Activated gamma-delta T cell treated with Interleukin-2 at 50 U/mL for 16 hours (primary cell): ENCODE measurements at regions not wholly inside any gene's neighbourhood (a gene's known extent, or its start where the extent isn't known, plus 50 kb on each side); places are given as distances from the start of the nearest gene placed in this dataset.
"Not testable (repeated sequence)": the region's sequence is repeated elsewhere in the genome, so short reads cannot be mapped to it uniquely, and the experiment has no call there.

Experiments
- DNase-seq: peaks from one replicate; pipeline ENCODE4 v3.0.0-alpha.2; 2020

DNA sequence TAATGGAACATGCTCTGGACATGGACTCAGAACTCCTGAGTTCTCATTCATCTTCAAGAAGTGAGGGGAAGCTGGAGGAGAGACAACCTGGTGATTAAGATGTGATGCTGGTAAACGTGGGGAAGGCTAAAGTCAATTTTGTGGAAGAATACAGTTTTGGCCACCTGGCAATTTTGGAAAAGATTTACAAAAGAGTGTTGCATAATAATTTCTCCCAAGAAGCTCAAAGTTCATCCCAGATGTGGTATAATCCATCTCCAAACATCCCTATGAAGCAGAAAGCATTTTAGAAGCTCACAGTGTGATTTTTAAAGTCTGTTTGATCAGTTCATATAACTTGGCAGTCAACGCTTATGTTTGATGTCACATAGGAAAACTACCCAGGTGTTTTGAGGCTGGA, 208.7 kb downstream of the LMX1A start:
- no peak for DNase-seq

DNA sequence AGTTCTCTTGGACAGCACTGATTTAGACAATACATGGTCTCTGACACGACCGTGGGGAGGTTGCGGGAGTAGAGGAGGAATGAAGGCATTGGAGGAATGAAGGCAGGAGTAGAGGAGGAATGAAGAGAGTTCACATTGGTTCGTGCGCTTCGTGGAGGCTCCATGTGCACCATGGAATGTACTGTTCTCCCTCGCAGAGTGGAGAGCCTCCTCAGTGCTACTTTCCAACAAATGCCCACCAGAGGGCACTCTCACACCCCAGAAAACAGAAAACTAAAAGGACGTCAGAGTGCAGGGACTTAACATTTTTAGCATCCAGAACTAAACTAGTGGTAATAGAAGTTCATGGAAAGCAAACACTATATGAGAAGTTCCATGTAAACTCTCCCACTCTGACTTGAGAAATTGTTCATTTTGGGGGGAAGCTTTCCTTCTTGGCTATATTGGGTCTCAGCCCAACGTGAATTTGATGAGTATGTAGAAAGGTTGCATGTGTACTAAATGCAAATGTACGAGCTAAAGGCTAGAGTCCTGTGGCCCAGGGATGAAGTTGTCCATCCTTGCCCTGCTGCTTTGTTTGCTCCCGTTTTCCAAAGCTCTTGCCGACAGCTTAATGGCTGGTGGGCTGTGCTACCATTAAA, 211.6 kb downstream of the LMX1A start:
- peak; percentile 6 for DNase-seq

DNA sequence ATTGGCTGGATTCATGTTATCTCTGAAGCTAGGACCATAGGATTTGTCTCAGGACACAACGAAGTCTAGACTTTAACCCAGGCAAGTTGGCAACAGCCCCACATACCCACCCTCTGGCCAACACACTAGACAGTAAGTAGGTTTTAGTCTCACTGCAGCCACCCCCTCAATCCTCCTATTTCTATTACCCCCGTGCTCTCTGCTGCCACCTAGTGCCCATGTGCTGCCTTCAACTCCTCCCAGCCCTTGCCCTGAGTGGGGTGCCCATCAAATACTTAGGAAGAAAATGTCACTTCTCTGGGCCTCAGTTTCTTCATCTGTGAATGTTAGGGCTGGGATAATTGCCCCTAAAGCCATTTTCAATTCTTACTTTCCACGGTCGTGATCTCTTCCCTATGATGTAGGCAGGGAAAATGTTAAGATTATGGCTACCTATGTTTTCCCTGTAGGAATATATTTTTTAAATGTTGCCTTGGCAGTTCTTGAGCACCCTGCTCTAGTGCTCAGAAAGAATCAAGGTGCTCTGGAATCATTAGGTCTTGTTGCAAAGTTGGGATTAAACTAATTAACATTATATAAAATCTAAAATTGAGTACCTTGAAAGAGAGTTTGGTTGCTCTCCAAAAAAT, 213.0 kb downstream of the LMX1A start:
- no peak for DNase-seq

- DNase-seq: no peak
Observed at GRCh38 chr1:165138960-165139359, 217.6 kb downstream of the LMX1A start.

DNA sequence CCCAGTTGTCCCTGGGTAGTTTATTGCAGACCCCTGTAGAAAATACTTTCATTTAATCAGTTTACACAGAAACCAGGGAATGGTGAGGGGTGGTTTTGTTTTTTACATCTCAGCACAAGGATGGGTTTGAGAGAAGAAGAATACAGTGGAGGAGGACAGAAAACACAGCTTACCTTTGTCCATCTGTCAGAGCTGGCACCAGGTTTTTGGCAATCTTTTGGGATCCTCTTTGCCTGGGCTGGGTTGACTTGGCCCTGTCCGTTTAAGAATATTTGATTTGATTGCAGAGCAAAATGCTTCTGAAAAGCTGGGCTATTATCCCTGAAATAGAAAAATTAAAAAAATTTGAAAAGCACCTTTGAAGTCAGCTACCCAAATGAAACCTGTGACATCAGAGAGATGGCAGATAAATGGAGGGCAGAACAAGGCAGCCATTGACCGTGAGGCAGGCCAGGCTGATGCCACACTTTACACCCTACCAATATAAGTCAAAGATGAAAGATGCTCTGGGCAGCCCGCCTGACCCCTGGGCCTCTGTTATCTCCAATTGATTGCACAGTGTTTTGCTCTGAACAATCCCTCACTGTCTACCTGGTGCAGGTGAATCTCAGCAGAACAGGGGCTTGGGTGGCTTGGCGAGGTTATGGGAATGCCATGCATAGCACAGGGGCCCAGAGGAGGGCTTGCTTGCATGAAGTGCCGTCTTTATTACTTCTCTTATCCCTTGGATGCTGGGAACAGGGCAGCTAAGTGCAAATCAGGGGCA, 218.8 kb downstream of the LMX1A start:
- DNase-seq: no peak

DNA sequence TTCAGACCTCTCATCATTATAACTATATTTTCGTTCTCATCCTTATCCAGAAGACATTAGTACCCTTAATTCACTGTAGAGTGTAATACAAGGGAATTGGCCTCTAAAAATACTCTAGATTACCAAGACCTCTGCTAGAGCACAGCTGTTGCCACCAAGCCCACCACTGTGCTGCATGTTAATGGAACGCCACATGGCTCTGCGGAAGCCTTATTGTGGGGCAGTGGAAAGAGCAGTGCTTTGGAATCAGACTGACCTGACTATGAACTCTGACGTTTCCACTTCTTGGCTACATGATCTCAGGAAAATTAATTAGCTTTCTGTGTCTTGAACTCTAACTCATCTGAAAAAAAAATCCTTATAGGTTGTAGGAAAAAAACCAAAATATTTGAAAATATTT, 222.1 kb downstream of the LMX1A start:
- no peak for DNase-seq

GRCh38 chr1:165129568-165130164, 226.8 kb downstream of the LMX1A start:
- DNase-seq: no peak

- DNase-seq: no peak
Observed at GRCh38 chr1:165124772-165125171, 231.7 kb downstream of the LMX1A start.

GRCh38 chr1:165119086-165119485, 237.4 kb downstream of the LMX1A start:
- DNase-seq: no peak

- DNase-seq: no peak
Observed at GRCh38 chr1:165117482-165117881, 239.0 kb downstream of the LMX1A start.

- no peak for DNase-seq
Observed at GRCh38 chr1:165116732-165117131, 239.8 kb downstream of the LMX1A start.

GRCh38 chr1:165116171-165116570, 240.3 kb downstream of the LMX1A start:
- DNase-seq: no peak

- no peak for DNase-seq
Observed at GRCh38 chr1:165114889-165115285, 241.6 kb downstream of the LMX1A start.

- no peak for DNase-seq
Observed at GRCh38 chr1:165114022-165114888, 242.3 kb downstream of the LMX1A start.

DNA sequence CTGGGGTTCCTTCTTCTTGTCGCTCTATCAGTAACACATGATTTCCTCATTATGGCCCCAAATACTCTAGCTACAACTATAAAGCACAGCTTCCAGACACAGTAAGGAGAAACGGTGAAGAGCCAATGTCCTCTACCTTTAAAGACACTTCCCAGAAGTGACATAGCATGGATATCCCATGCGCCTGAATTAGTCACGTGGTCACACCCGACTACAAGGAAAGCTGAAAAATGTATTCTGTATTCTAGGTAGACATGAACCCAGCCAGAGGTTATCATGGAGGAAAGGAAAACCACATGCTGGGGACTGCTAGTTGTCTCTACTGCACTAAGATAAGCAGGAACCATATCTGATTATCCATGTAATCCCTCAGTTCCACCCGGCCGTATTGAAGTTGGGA, 244.3 kb downstream of the LMX1A start:
- no peak for DNase-seq

GRCh38 chr1:165109013-165109412, 247.5 kb downstream of the LMX1A start:
- DNase-seq: no peak

DNA sequence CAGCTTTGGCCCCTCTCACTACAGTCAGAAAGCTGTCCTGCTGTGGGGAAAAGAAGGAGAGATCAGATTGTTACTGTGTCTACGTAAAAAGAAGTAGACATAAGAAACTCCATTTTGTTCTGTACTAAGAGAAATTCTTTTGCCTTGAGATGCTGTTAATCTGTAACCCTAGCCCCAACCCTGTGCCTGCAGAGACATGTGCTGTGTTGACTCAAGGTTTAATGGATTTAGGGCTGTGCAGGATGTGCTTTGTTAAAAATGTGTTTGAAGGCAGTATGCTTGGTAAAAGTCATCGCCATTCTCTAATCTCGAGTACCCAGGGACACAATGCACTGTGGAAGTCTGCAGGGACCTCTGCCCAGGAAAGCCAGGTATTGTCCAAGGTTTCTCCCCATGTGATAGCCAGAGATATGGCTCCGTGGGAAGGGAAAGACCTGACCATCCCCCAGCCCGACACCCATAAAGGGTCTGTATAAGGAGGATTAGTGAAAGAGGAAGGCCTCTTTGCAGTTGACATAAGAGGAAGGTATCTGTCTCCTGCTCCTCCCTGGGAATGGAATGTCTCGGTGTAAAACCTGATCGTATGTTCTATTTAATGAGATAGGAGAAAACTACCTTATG, 263.9 kb downstream of the LMX1A start:
- DNase-seq: not testable (repeated sequence)

GRCh38 chr1:165080253-165080896, 276.1 kb downstream of the LMX1A start:
- DNase-seq: no peak

DNA sequence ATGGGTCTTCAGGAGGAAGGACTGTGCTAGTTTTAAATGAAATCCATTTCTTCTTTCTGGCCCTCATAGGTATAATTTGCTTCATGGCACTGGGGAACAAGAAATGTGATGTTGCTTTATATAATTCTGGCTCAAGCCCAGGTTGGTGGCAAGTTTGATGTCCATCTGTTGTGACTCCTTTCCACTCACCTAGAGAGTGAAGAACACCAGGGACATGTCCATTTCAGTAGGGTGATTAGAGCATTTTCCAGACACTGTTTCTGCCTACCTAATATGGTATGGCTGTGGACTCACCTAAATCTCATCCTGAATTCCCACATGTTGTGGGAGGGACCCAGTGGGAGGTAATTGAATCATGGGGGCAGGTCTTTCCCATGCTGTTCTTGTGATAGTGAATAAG, 278.1 kb downstream of the LMX1A start:
- DNase-seq: no peak

- no peak for DNase-seq
Observed at GRCh38 chr1:165075725-165076370, 280.7 kb downstream of the LMX1A start.
